Suprapubic skin (tissue), 3 donors: ENCODE measurements at regions not wholly inside any gene's neighbourhood (a gene's known extent, or its start where the extent isn't known, plus 50 kb on each side); places are given as distances from the start of the nearest gene placed in this dataset.

Experiments
- CTCF ChIP-seq, 2 donors: fragments of 200-600 bp in 1 of 2; fragments of 450-650 bp in 1 of 2; sonication (generic) in 1 of 2; IDR thresholded peaks; one replicate each; pipeline ENCODE4 v1.5.1; 2016 to 2019; ENCODE audit warnings: antibody characterized with exemption in 2 of 2, mild to moderate bottlenecking in 1 of 2, moderate library complexity in 1 of 2
- POLR2AphosphoS5 ChIP-seq, 3 donors: sonication (generic); formaldehyde crosslinking; IDR thresholded peaks; one replicate each; pipeline ENCODE4 v1.6.1; 2017; ENCODE audit warnings: antibody characterized with exemption in 3 of 3

- no peak for TF ChIP-seq CTCF (IDR thresholded peaks at IDR 0.05)
- no peak for TF ChIP-seq POLR2AphosphoS5 (IDR thresholded peaks at IDR 0.05)
Measured at GRCh38 chr3:117763561-117763960, 1054.0 kb downstream of the TUSC7 start.
